ENCODE measurements at regions not wholly inside any gene's neighbourhood (a gene's known extent, or its start where the extent isn't known, plus 50 kb on each side); places are given as distances from the start of the nearest gene placed in this dataset.
"Not testable (repeated sequence)": the region's sequence is repeated elsewhere in the genome, so short reads cannot be mapped to it uniquely, and the experiment has no call there.

DNA sequence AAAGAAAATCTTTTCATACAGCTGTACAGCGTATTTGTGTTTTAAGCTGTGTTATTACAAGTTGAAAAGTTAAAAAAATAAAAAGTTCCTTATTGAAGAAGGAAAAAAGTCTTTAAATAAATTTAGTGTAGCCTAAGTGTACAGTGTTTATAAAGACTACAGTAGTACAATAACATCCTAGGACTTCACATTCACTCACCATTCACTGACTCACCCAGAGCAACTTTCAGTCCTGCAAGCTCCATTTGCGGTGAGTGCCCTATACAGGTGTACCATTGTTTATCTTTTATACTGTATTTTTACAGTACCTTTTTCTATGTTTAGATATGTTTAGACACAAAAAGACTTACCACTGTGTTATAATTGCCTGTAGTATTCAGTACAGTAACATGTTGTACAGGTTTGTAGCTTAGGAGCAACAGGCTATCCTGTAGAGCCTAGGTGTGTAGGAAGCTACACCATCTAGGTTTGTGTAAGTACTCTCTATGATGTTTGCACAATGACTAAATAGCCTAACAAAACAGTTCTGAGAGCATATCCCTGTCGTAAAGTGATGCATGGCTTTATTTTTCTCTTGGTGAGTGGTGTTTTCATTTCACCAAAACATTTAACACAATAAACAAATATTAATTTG lies 275.2 kb downstream of the DACT1 start:
- no peaks in the 10 kb centered on the region for H3K27me3 ChIP-seq (ENCODE audit: insufficient read depth, insufficient read length)
- H3K4me3 ChIP-seq (ENCODE audit: insufficient read length, low read depth), result no peak overlapping the region
- TF ChIP-seq YY1 (IDR thresholded peaks at IDR 0.05; ENCODE audit: insufficient read depth, insufficient read length) (no peak), SUZ12 (IDR thresholded peaks at IDR 0.05; ENCODE audit: extremely low read depth, insufficient read depth, insufficient read length) (no peak), ZNF274 (IDR thresholded peaks at IDR 0.05; ENCODE audit: low read depth, low read length) (no peak)
- H3K9me3 ChIP-seq (ENCODE audit: insufficient read depth, low read length), result no peaks in the 10 kb centered on the region
- no peaks in the 10 kb centered on the region for H3K36me3 ChIP-seq (ENCODE audit: insufficient read depth, insufficient read length, low read length)
- no peak for DNase-seq (ENCODE audit: low read depth, low spot score)
- no peak overlapping the region for H3K9ac ChIP-seq (ENCODE audit: insufficient read length, low read depth)
- no peaks in the 10 kb centered on the region for H3K4me1 ChIP-seq (ENCODE audit: insufficient read depth, insufficient read length)

DNA sequence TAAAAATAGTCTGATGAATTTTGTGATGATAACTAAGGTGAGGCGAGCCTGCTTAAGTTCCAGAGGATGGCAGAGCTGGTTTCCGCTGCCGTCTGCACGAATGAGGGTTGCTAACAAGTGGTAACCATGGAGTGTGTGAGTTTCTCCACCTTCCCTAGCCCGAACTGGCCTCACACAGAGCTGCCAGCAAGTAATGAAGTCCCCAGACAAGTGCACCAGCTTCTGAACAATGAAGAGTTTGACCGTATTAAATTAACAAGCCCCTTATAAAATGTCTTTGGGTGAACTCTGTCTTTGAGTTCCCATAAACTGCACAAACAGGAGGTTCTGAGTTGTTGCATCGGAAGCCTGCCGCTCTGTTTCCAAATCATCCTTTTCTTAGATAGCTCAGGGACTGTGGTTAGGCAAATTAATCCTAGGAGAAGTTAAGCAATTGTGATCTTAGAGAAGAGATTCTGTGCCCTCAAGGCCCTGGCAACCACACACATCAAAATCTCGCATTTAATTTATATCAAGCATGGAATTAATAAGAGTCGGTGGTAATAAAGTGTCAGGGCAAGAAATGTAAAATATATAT lies 274.1 kb upstream of the DAAM1 start:
- DNase-seq (ENCODE audit: low read depth, low spot score), result no peak
- Histone ChIP-seq H3K9ac (ENCODE audit: insufficient read length, low read depth) (no peak overlapping the region), H3K27me3 (ENCODE audit: insufficient read depth, insufficient read length) (no peaks in the 10 kb centered on the region), H3K4me1 (ENCODE audit: insufficient read depth, insufficient read length) (peaks cover 2% of the 10 kb centered on the region), H3K36me3 (ENCODE audit: insufficient read depth, insufficient read length, low read length) (no peaks in the 10 kb centered on the region), H3K4me3 (ENCODE audit: insufficient read length, low read depth) (no peak overlapping the region), H3K9me3 (ENCODE audit: insufficient read depth, low read length) (no peaks in the 10 kb centered on the region)
- TF ChIP-seq YY1 (IDR thresholded peaks at IDR 0.05; ENCODE audit: insufficient read depth, insufficient read length), result no peak
- TF ChIP-seq SUZ12 (IDR thresholded peaks at IDR 0.05; ENCODE audit: extremely low read depth, insufficient read depth, insufficient read length), result no peak
- TF ChIP-seq ZNF274 (IDR thresholded peaks at IDR 0.05; ENCODE audit: low read depth, low read length), result no peak

- Histone ChIP-seq H3K4me3 (ENCODE audit: insufficient read length, low read depth) (no peak overlapping the region), H3K9me3 (ENCODE audit: insufficient read depth, low read length) (no peaks in the 10 kb centered on the region), H3K27me3 (ENCODE audit: insufficient read depth, insufficient read length) (no peaks in the 10 kb centered on the region), H3K9ac (ENCODE audit: insufficient read length, low read depth) (no peak overlapping the region), H3K4me1 (ENCODE audit: insufficient read depth, insufficient read length) (peaks cover 2% of the 10 kb centered on the region), H3K36me3 (ENCODE audit: insufficient read depth, insufficient read length, low read length) (no peaks in the 10 kb centered on the region)
- no peak for DNase-seq (ENCODE audit: low read depth, low spot score)
- TF ChIP-seq YY1 (IDR thresholded peaks at IDR 0.05; ENCODE audit: insufficient read depth, insufficient read length) (no peak), ZNF274 (IDR thresholded peaks at IDR 0.05; ENCODE audit: low read depth, low read length) (no peak), SUZ12 (IDR thresholded peaks at IDR 0.05; ENCODE audit: extremely low read depth, insufficient read depth, insufficient read length) (no peak)
Measured at GRCh38 chr14:58915646-58916045, 272.8 kb upstream of the DAAM1 start.

- Histone ChIP-seq H3K9ac (ENCODE audit: insufficient read length, low read depth) (no peak overlapping the region), H3K27me3 (ENCODE audit: insufficient read depth, insufficient read length) (no peaks in the 10 kb centered on the region), H3K9me3 (ENCODE audit: insufficient read depth, low read length) (no peaks in the 10 kb centered on the region), H3K36me3 (ENCODE audit: insufficient read depth, insufficient read length, low read length) (no peaks in the 10 kb centered on the region), H3K4me3 (ENCODE audit: insufficient read length, low read depth) (no peak overlapping the region), H3K4me1 (ENCODE audit: insufficient read depth, insufficient read length) (peaks cover 2% of the 10 kb centered on the region)
- no peak for DNase-seq (ENCODE audit: low read depth, low spot score)
- no peak for TF ChIP-seq ZNF274 (IDR thresholded peaks at IDR 0.05; ENCODE audit: low read depth, low read length)
- TF ChIP-seq SUZ12 (IDR thresholded peaks at IDR 0.05; ENCODE audit: extremely low read depth, insufficient read depth, insufficient read length), result no peak
- TF ChIP-seq YY1 (IDR thresholded peaks at IDR 0.05; ENCODE audit: insufficient read depth, insufficient read length), result no peak
Measured at GRCh38 chr14:58918066-58918738, 270.3 kb upstream of the DAAM1 start.

DNA sequence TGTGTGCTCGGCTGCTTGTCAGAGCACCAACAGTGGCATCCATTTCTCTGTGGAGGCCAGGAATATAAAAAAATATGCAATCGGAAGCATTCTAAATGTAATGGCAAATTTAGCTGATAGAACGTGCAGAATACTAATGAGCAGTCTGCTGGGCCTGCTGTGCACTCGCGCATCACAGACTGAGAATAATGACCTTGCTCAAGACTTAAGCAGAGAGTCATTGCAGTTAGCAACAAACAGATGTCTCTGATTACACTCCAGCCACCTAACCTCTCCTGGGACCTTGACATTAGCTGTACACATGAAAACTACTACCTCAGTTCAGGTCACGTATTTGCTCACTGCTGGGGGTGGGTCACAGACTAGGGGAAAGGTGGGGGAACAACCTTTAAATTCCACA lies 269.2 kb upstream of the DAAM1 start:
- Histone ChIP-seq H3K4me3 (ENCODE audit: insufficient read length, low read depth) (no peak overlapping the region), H3K9me3 (ENCODE audit: insufficient read depth, low read length) (no peaks in the 10 kb centered on the region), H3K36me3 (ENCODE audit: insufficient read depth, insufficient read length, low read length) (no peaks in the 10 kb centered on the region), H3K4me1 (ENCODE audit: insufficient read depth, insufficient read length) (peaks cover 2% of the 10 kb centered on the region), H3K27me3 (ENCODE audit: insufficient read depth, insufficient read length) (no peaks in the 10 kb centered on the region), H3K9ac (ENCODE audit: insufficient read length, low read depth) (no peak overlapping the region)
- no peak for DNase-seq (ENCODE audit: low read depth, low spot score)
- TF ChIP-seq YY1 (IDR thresholded peaks at IDR 0.05; ENCODE audit: insufficient read depth, insufficient read length), result no peak
- no peak for TF ChIP-seq SUZ12 (IDR thresholded peaks at IDR 0.05; ENCODE audit: extremely low read depth, insufficient read depth, insufficient read length)
- no peak for TF ChIP-seq ZNF274 (IDR thresholded peaks at IDR 0.05; ENCODE audit: low read depth, low read length)

DNA sequence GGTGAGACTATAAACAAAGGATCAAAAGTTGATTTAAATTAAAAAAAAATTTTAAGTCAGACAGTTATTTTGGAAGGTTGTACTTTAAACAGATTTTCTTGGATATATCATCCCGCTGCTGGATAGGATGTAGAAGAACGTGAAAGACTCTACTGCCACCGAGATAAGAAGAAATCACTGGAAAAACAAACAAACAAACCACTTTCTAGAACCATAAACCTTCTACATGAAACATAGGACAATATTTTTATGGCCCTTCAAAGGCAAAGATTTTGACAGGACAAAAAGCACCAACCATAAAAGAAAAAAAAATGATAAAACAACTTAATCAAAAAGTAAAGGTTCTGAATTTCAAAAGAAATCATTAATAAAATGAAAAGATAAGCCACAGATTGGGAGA lies 268.2 kb upstream of the DAAM1 start:
- no peaks in the 10 kb centered on the region for H3K27me3 ChIP-seq (ENCODE audit: insufficient read depth, insufficient read length)
- TF ChIP-seq ZNF274 (IDR thresholded peaks at IDR 0.05; ENCODE audit: low read depth, low read length) (no peak), YY1 (IDR thresholded peaks at IDR 0.05; ENCODE audit: insufficient read depth, insufficient read length) (no peak), SUZ12 (IDR thresholded peaks at IDR 0.05; ENCODE audit: extremely low read depth, insufficient read depth, insufficient read length) (no peak)
- peaks cover 2% of the 10 kb centered on the region for H3K4me1 ChIP-seq (ENCODE audit: insufficient read depth, insufficient read length)
- no peak overlapping the region for H3K4me3 ChIP-seq (ENCODE audit: insufficient read length, low read depth)
- DNase-seq (ENCODE audit: low read depth, low spot score), result no peak
- H3K9ac ChIP-seq (ENCODE audit: insufficient read length, low read depth), result no peak overlapping the region
- no peaks in the 10 kb centered on the region for H3K36me3 ChIP-seq (ENCODE audit: insufficient read depth, insufficient read length, low read length)
- H3K9me3 ChIP-seq (ENCODE audit: insufficient read depth, low read length), result no peaks in the 10 kb centered on the region

DNA sequence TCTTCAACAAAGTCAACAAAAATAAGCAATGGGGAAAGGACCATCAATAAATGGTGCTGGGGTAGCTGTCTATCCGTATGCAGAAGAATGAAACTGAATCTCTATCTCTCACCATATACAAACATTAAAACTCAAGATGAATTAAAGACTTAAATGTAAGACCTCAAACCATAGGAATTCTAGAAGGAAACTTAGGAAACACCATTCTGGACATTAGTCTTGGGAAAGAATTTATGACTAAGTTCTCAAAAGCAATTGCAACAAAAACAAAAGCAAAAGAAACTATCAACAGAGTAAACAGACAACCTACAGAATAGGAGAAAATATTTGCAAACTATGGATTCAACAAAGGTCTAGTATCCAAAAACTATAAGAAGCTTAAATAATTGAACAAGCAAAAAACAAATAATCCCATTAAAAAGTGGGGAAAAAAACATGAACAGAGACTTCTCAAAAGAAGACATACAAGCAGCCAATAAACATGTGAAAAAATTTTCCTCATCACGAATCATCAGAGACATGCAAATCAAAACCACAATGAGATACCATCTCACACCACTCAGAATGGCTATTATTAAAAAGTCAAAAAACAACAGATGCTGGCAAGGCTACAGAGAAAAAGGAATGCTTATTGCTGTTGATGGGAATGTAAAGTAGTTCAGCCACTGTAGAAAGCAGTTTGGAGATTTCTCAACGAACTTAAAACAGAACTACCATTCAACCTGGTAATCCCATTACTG lies 266.1 kb upstream of the DAAM1 start:
- not testable (repeated sequence) for H3K27me3 ChIP-seq (ENCODE audit: insufficient read depth, insufficient read length); H3K4me1 ChIP-seq (ENCODE audit: insufficient read depth, insufficient read length); H3K9me3 ChIP-seq (ENCODE audit: insufficient read depth, low read length); H3K9ac ChIP-seq (ENCODE audit: insufficient read length, low read depth); H3K4me3 ChIP-seq (ENCODE audit: insufficient read length, low read depth); H3K36me3 ChIP-seq (ENCODE audit: insufficient read depth, insufficient read length, low read length); DNase-seq (ENCODE audit: low read depth, low spot score)

All from NT2/D1 (cell line).